Stomach (tissue), 6 donors: ENCODE measurements at regions not wholly inside any gene's neighbourhood (a gene's known extent, or its start where the extent isn't known, plus 50 kb on each side); places are given as distances from the start of the nearest gene placed in this dataset.

ENCODE experiments used
- DNase-seq, 2 donors: peaks; one replicate each; pipeline versions ENCODE4 v3.0.0 to v3.0.0-alpha.2; 2013 to 2019
- H3K27ac ChIP-seq, 5 donors: fragments of 200-600 bp in 4 of 5; sonication (generic) in 4 of 5; one replicate each; pipeline ENCODE4 v1.5.1; 2013 to 2019; ENCODE audit warnings: mild to moderate bottlenecking in 1 of 5, moderate library complexity in 1 of 5
- H3K27me3 ChIP-seq, 3 donors: fragments of 200-600 bp; sonication (generic); one replicate each; pipeline ENCODE4 v1.5.1; 2017 to 2019; ENCODE audit warnings: mixed run types in 1 of 3
- H3K36me3 ChIP-seq, 4 donors: fragments of 200-600 bp; sonication (generic); 1 replicate in 3 of 4; 2 replicates in 1 of 4; pipeline ENCODE4 v1.5.1; 2016 to 2019
- H3K4me1 ChIP-seq, 4 donors: fragments of 200-600 bp; sonication (generic); one replicate each; pipeline ENCODE4 v1.5.1; 2016 to 2019
- H3K4me3 ChIP-seq, 4 donors: fragments of 200-600 bp; sonication (generic) in 3 of 4; one replicate each; pipeline ENCODE4 v1.5.1; 2016 to 2019; ENCODE audit warnings: mild to moderate bottlenecking in 1 of 4
- H3K9me3 ChIP-seq, 4 donors: fragments of 200-600 bp; sonication (generic); one replicate each; pipeline ENCODE4 v1.5.1; 2016 to 2019
- EP300 ChIP-seq: sonication (generic); formaldehyde crosslinking; IDR thresholded peaks from one replicate; pipeline ENCODE4 v1.6.1; 2017; ENCODE audit warnings: antibody characterized with exemption
- POLR2A ChIP-seq, 4 donors: fragments of 450-650 bp; IDR thresholded peaks; one replicate each; pipeline ENCODE4 v1.6.1; 2016; ENCODE audit warnings: antibody characterized with exemption in 4 of 4, control low read depth in 2 of 4, mild to moderate bottlenecking in 1 of 4, moderate library complexity in 1 of 4
- POLR2AphosphoS5 ChIP-seq, 3 donors: sonication (generic); formaldehyde crosslinking; IDR thresholded peaks; one replicate each; pipeline ENCODE4 v1.6.1; 2016; ENCODE audit warnings: antibody characterized with exemption in 3 of 3
- intact Hi-C: fragments of 100-400 bp; cut with DNase I; formaldehyde crosslinking; loops from one replicate; pipeline ENCODE4 v1.15.1; 2023; ENCODE audit warnings: low total_unique reads
- TF ChIP-seq, protein P1 (sequence below), 7 experiments: fragments of 450-650 bp in 4 of 7; fragments of 200-600 bp in 3 of 7; sonication (generic) in 3 of 7; IDR thresholded peaks; one replicate each; pipeline ENCODE4 v1.5.1; 2016 to 2019; ENCODE audit warnings: antibody characterized with exemption in 7 of 7, control low read depth in 2 of 7, mild to moderate bottlenecking in 1 of 7
- donor health status: Bipolar disorder and iron deficiency.

DNA sequence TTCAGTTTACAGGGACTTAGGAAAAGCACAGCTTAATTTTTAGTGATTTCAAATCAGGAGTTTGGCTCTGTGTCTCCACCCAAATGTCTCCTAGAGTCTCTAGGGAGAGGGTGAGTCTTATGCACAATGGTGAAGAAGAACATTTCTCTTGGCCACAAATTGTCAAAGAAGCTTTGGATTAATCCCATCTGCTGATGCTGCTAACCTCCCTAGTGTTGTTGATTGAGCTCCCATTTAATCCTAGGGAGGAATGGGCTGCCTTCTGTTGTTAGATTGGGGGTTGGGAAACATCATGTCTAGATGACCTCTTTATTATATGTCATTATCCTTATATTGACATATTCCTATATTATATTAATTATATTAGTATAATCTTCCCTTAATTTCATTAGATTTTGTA, 50.0 kb upstream of the PASD1 start:
- TF ChIP-seq, protein P1, sequence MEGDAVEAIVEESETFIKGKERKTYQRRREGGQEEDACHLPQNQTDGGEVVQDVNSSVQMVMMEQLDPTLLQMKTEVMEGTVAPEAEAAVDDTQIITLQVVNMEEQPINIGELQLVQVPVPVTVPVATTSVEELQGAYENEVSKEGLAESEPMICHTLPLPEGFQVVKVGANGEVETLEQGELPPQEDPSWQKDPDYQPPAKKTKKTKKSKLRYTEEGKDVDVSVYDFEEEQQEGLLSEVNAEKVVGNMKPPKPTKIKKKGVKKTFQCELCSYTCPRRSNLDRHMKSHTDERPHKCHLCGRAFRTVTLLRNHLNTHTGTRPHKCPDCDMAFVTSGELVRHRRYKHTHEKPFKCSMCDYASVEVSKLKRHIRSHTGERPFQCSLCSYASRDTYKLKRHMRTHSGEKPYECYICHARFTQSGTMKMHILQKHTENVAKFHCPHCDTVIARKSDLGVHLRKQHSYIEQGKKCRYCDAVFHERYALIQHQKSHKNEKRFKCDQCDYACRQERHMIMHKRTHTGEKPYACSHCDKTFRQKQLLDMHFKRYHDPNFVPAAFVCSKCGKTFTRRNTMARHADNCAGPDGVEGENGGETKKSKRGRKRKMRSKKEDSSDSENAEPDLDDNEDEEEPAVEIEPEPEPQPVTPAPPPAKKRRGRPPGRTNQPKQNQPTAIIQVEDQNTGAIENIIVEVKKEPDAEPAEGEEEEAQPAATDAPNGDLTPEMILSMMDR (IDR thresholded peaks at IDR 0.05): no peak
- no peak for TF ChIP-seq EP300
- TF ChIP-seq POLR2AphosphoS5 (IDR thresholded peaks at IDR 0.05): no peak
- no peak for TF ChIP-seq POLR2A (IDR thresholded peaks at IDR 0.05)
- H3K36me3 ChIP-seq: no peaks in the 10 kb centered on the region
- H3K27ac ChIP-seq: no peak overlapping the region
- DNase-seq: no peak
- no peaks in the 10 kb centered on the region for H3K4me1 ChIP-seq
- no peak overlapping the region for H3K4me3 ChIP-seq
- H3K27me3 ChIP-seq: no peaks in the 10 kb centered on the region
- intact Hi-C loops: no loop called here
- H3K9me3 ChIP-seq: no peaks in the 10 kb centered on the region
